ENCODE measurements at regions not wholly inside any gene's neighbourhood (a gene's known extent, or its start where the extent isn't known, plus 50 kb on each side); places are given as distances from the start of the nearest gene placed in this dataset.

DNA sequence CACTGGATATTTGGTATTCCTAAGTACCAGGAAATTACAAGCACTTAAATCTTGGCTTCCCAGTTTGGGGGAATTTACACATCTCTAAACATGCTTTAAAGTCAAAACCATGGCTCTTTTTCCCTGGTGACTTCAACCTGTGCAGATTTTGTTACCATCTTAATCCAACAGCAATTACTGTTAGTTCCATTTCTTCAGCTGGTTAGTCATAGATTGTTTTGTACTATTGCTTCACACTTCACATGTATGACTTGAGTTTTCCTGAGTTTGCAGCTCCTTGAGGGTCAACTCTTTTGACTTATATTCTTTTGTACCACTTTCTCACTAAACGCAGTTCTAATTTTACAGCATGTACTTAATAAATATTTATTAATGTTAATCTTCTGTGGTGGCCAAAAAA lies 203.4 kb upstream of the RND3 start:
- POLR2A ChIA-PET: no interaction called here
- CTCF ChIA-PET: no interaction called here
- Histone ChIP-seq H3K27ac (ENCODE audit: low read depth, low read length) (no peak overlapping the region), H3K79me2 (ENCODE audit: insufficient read depth, low read length) (no peaks in the 10 kb centered on the region), H3K9ac (ENCODE audit: low read length) (no peak overlapping the region), H3K4me1 (ENCODE audit: control insufficient read depth in 1 of 2, insufficient read depth in 2 of 2, low read length in 2 of 2) (no peaks in the 10 kb centered on the region), H4K20me1 (ENCODE audit: insufficient read depth) (no peaks in the 10 kb centered on the region), H3K27me3 (ENCODE audit: insufficient read depth, low read length) (no peaks in the 10 kb centered on the region), H3K9me3 (ENCODE audit: control insufficient read depth in 1 of 2, insufficient read depth in 1 of 2, low read depth in 1 of 2, low read length in 2 of 2) (no peaks in the 10 kb centered on the region), H2AFZ (ENCODE audit: low read depth, low read length, poor library complexity, severe bottlenecking) (no peak overlapping the region), H3K9me2 (ENCODE audit: insufficient read depth) (no peaks in the 10 kb centered on the region), H3K4me3 (replicated peaks in 1 of 2; ENCODE audit: low read depth in 1 of 2, low read length in 2 of 2) (no peak overlapping the region), H3K4me2 (ENCODE audit: low read length) (no peak overlapping the region), H3K36me3 (ENCODE audit: control insufficient read depth in 1 of 2, insufficient read depth in 2 of 2, low read length in 2 of 2) (no peaks in the 10 kb centered on the region)
- DNase-seq (ENCODE audit: low read depth, low spot score) (no peak), ATAC-seq (no peak)
- RAD21 ChIA-PET (ENCODE audit: low non-redundant PET in 1 of 2, low total read pairs in 2 of 2, uncharacterized antibody in 2 of 2, unreplicated experiment in 2 of 2): no interaction called here
- TF ChIP-seq YY1 (IDR thresholded peaks at IDR 0.05; ENCODE audit: extremely low read depth, insufficient replicate concordance, low read depth, low read length) (no peak), EZH2phosphoT487 (IDR thresholded peaks at IDR 0.05; ENCODE audit: borderline replicate concordance) (no peak), RAD21 (IDR thresholded peaks at IDR 0.05; ENCODE audit: low read depth) (no peak)
- TF ChIP-seq, protein P1, sequence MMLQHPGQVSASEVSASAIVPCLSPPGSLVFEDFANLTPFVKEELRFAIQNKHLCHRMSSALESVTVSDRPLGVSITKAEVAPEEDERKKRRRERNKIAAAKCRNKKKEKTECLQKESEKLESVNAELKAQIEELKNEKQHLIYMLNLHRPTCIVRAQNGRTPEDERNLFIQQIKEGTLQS (IDR thresholded peaks at IDR 0.05): no peak
- TF ChIP-seq, protein P2, sequence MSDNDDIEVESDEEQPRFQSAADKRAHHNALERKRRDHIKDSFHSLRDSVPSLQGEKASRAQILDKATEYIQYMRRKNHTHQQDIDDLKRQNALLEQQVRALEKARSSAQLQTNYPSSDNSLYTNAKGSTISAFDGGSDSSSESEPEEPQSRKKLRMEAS (IDR thresholded peaks at IDR 0.05): no peak
- BruUV-seq (replicated peaks): no TSS peak
- intact Hi-C loops (cut with micrococcal nuclease): no loop called here

DNA sequence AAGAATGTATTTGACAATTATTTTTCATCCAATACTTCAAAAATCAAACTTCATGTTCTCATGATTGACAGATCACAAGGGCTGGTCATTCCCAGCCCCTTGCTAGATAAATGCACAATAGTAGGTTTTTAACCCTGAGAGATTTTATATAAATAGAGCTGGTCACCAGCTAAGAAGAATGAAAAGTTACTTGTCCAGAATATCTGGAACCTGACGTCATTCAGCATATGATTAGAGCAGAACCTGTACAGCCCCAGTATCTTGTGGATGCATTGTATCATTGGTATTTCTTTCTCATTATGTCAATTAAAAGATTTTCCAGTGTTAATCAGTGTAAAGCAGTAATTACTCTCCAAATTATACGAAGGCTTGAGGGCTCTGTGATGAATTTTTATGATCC lies 202.8 kb upstream of the RND3 start:
- DNase-seq (ENCODE audit: low read depth, low spot score): no peak
- intact Hi-C loops (cut with micrococcal nuclease): no loop called here
- RAD21 ChIA-PET (ENCODE audit: low non-redundant PET in 1 of 2, low total read pairs in 2 of 2, uncharacterized antibody in 2 of 2, unreplicated experiment in 2 of 2): no interaction called here
- no peaks in the 10 kb centered on the region for H3K4me1 ChIP-seq (ENCODE audit: control insufficient read depth in 1 of 2, insufficient read depth in 2 of 2, low read length in 2 of 2)
- POLR2A ChIA-PET: no interaction called here
- no peaks in the 10 kb centered on the region for H3K36me3 ChIP-seq (ENCODE audit: control insufficient read depth in 1 of 2, insufficient read depth in 2 of 2, low read length in 2 of 2)
- H3K9me3 ChIP-seq (ENCODE audit: control insufficient read depth in 1 of 2, insufficient read depth in 1 of 2, low read depth in 1 of 2, low read length in 2 of 2): no peaks in the 10 kb centered on the region
- no peaks in the 10 kb centered on the region for H3K27me3 ChIP-seq (ENCODE audit: insufficient read depth, low read length)
- CTCF ChIA-PET: no interaction called here
- no peaks in the 10 kb centered on the region for H4K20me1 ChIP-seq (ENCODE audit: insufficient read depth)
- no peaks in the 10 kb centered on the region for H3K9me2 ChIP-seq (ENCODE audit: insufficient read depth)
- no TSS peak for BruUV-seq (replicated peaks)
- no peak overlapping the region for H3K9ac ChIP-seq (ENCODE audit: low read length)
- H3K27ac ChIP-seq (ENCODE audit: low read depth, low read length): no peak overlapping the region
- no peak overlapping the region for H3K4me3 ChIP-seq (replicated peaks in 1 of 2; ENCODE audit: low read depth in 1 of 2, low read length in 2 of 2)
- H2AFZ ChIP-seq (ENCODE audit: low read depth, low read length, poor library complexity, severe bottlenecking): no peak overlapping the region
- ATAC-seq: no peak
- no peak overlapping the region for H3K4me2 ChIP-seq (ENCODE audit: low read length)
- no peaks in the 10 kb centered on the region for H3K79me2 ChIP-seq (ENCODE audit: insufficient read depth, low read length)
- no peak for TF ChIP-seq CBX3 (IDR thresholded peaks at IDR 0.05; ENCODE audit: low read depth)
- TF ChIP-seq SRF (IDR thresholded peaks at IDR 0.05; ENCODE audit: low read depth): no peak
- no peak for TF ChIP-seq JUND (IDR thresholded peaks at IDR 0.05)
- TF ChIP-seq POLR2A (IDR thresholded peaks at IDR 0.05; ENCODE audit: borderline replicate concordance, extremely low read depth, insufficient read depth, insufficient read length): no peak
- TF ChIP-seq, protein P3, sequence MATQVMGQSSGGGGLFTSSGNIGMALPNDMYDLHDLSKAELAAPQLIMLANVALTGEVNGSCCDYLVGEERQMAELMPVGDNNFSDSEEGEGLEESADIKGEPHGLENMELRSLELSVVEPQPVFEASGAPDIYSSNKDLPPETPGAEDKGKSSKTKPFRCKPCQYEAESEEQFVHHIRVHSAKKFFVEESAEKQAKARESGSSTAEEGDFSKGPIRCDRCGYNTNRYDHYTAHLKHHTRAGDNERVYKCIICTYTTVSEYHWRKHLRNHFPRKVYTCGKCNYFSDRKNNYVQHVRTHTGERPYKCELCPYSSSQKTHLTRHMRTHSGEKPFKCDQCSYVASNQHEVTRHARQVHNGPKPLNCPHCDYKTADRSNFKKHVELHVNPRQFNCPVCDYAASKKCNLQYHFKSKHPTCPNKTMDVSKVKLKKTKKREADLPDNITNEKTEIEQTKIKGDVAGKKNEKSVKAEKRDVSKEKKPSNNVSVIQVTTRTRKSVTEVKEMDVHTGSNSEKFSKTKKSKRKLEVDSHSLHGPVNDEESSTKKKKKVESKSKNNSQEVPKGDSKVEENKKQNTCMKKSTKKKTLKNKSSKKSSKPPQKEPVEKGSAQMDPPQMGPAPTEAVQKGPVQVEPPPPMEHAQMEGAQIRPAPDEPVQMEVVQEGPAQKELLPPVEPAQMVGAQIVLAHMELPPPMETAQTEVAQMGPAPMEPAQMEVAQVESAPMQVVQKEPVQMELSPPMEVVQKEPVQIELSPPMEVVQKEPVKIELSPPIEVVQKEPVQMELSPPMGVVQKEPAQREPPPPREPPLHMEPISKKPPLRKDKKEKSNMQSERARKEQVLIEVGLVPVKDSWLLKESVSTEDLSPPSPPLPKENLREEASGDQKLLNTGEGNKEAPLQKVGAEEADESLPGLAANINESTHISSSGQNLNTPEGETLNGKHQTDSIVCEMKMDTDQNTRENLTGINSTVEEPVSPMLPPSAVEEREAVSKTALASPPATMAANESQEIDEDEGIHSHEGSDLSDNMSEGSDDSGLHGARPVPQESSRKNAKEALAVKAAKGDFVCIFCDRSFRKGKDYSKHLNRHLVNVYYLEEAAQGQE (IDR thresholded peaks at IDR 0.05; ENCODE audit: low read depth): no peak
- TF ChIP-seq, protein P2 (IDR thresholded peaks at IDR 0.05): no peak
- no peak for TF ChIP-seq EZH2phosphoT487 (IDR thresholded peaks at IDR 0.05; ENCODE audit: borderline replicate concordance)
- TF ChIP-seq, protein P4, sequence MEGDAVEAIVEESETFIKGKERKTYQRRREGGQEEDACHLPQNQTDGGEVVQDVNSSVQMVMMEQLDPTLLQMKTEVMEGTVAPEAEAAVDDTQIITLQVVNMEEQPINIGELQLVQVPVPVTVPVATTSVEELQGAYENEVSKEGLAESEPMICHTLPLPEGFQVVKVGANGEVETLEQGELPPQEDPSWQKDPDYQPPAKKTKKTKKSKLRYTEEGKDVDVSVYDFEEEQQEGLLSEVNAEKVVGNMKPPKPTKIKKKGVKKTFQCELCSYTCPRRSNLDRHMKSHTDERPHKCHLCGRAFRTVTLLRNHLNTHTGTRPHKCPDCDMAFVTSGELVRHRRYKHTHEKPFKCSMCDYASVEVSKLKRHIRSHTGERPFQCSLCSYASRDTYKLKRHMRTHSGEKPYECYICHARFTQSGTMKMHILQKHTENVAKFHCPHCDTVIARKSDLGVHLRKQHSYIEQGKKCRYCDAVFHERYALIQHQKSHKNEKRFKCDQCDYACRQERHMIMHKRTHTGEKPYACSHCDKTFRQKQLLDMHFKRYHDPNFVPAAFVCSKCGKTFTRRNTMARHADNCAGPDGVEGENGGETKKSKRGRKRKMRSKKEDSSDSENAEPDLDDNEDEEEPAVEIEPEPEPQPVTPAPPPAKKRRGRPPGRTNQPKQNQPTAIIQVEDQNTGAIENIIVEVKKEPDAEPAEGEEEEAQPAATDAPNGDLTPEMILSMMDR (IDR thresholded peaks at IDR 0.05 in 2 of 3, conservative IDR thresholded peaks at IDR 0.05 in 1 of 3; ENCODE audit: borderline replicate concordance in 1 of 3, insufficient read depth in 1 of 3, low read depth in 2 of 3, low read length in 2 of 3): no peak
- TF ChIP-seq, protein P5, sequence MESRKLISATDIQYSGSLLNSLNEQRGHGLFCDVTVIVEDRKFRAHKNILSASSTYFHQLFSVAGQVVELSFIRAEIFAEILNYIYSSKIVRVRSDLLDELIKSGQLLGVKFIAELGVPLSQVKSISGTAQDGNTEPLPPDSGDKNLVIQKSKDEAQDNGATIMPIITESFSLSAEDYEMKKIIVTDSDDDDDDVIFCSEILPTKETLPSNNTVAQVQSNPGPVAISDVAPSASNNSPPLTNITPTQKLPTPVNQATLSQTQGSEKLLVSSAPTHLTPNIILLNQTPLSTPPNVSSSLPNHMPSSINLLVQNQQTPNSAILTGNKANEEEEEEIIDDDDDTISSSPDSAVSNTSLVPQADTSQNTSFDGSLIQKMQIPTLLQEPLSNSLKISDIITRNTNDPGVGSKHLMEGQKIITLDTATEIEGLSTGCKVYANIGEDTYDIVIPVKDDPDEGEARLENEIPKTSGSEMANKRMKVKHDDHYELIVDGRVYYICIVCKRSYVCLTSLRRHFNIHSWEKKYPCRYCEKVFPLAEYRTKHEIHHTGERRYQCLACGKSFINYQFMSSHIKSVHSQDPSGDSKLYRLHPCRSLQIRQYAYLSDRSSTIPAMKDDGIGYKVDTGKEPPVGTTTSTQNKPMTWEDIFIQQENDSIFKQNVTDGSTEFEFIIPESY (IDR thresholded peaks at IDR 0.05; ENCODE audit: extremely low read depth, insufficient replicate concordance, low read length): no peak
